IMR-90 (cell line): ENCODE measurements at regions not wholly inside any gene's neighbourhood (a gene's known extent, or its start where the extent isn't known, plus 50 kb on each side); places are given as distances from the start of the nearest gene placed in this dataset.

ENCODE experiments used
- ATAC-seq: fragments of 200-7000 bp; cut with Tn5 transposase; 2 replicates; pipeline ENCODE4 v1.9.1; 2020; ENCODE audit warnings: low read depth, mild to moderate bottlenecking, moderate library complexity
- BruUV-seq: library from RNA; stranded (reverse); fragments of 400-500 nt; replicated peaks from 2 replicates; lab custom pipeline; 2021; lab: Mats Ljungman, UMichigan
- CTCF ChIA-PET: fragments of 300-600 bp; formaldehyde crosslinking; extraction: SDS; loops from one replicate; lab custom pipeline; 2021; ENCODE audit warnings: antibody characterized with exemption; lab: Yijun Ruan, JAX
- POLR2A ChIA-PET: fragments of 300-600 bp; sonication (Branson Sonifier 250); formaldehyde crosslinking; loops from one replicate; lab custom pipeline; 2022; ENCODE audit warnings: antibody characterized with exemption; ENCODE audit not compliant: unreplicated experiment; lab: Charles Lee
- DNase-seq: peaks from one replicate; pipeline ENCODE4 v3.0.0; 2013
- H2AFZ ChIP-seq: replicated peaks from 2 replicates; pipeline ENCODE3; 2013; ENCODE audit warnings: low read length, mild to moderate bottlenecking; ENCODE audit not compliant: poor library complexity
- H2AK5ac ChIP-seq: 2 replicates; pipeline ENCODE4 v1.6.1; 2013; ENCODE audit warnings: low read depth, low read length, inconsistent platforms
- H2AK9ac ChIP-seq: replicated peaks from 2 replicates; pipeline ENCODE3; 2013; ENCODE audit warnings: mild to moderate bottlenecking, low read depth, low read length, moderate library complexity; ENCODE audit not compliant: poor library complexity
- H2BK120ac ChIP-seq: 2 replicates; pipeline ENCODE4 v1.6.1; 2013; ENCODE audit warnings: low read depth, low read length, inconsistent platforms
- H2BK15ac ChIP-seq: 3 replicates; pipeline ENCODE4 v1.6.1; 2013; ENCODE audit warnings: low read depth, low read length, inconsistent platforms
- H2BK20ac ChIP-seq: 2 replicates; pipeline ENCODE4 v1.6.1; 2013; ENCODE audit warnings: low read depth, mild to moderate bottlenecking, inconsistent platforms, low read length, moderate library complexity
- H2BK5ac ChIP-seq: 2 replicates; pipeline ENCODE4 v1.6.1; 2013; ENCODE audit warnings: mild to moderate bottlenecking, low read depth, low read length, inconsistent platforms; ENCODE audit not compliant: poor library complexity, severe bottlenecking
- H3K14ac ChIP-seq: replicated peaks from 2 replicates; pipeline ENCODE4 v1.6.1; 2013; ENCODE audit warnings: low read depth, low read length, inconsistent platforms
- H3K18ac ChIP-seq: 2 replicates; pipeline ENCODE4 v1.6.1; 2013; ENCODE audit warnings: low read depth, low read length, control low read depth
- H3K23ac ChIP-seq: 2 replicates; pipeline ENCODE4 v1.6.1; 2013; ENCODE audit warnings: low read depth, low read length, inconsistent platforms
- H3K27ac ChIP-seq: 2 replicates; pipeline ENCODE4 v1.5.1; 2013; ENCODE audit warnings: mild to moderate bottlenecking, control low read depth, low read length; ENCODE audit not compliant: insufficient read depth
- H3K27me3 ChIP-seq: 2 replicates; pipeline ENCODE4 v1.6.1; 2013; ENCODE audit warnings: low read length; ENCODE audit not compliant: control insufficient read depth, insufficient read depth
- H3K36me3 ChIP-seq: 2 replicates; pipeline ENCODE4 v1.6.1; 2013; ENCODE audit warnings: low read length, mixed read lengths; ENCODE audit not compliant: control insufficient read depth, insufficient read depth
- H3K4ac ChIP-seq: 2 replicates; pipeline ENCODE4 v1.6.1; 2013; ENCODE audit warnings: low read depth, low read length, inconsistent platforms
- H3K4me1 ChIP-seq: 2 replicates; pipeline ENCODE4 v1.6.1; 2013; ENCODE audit warnings: low read length, mixed read lengths; ENCODE audit not compliant: control insufficient read depth, insufficient read depth
- H3K4me2 ChIP-seq: 2 replicates; pipeline ENCODE4 v1.6.1; 2013; ENCODE audit warnings: low read depth, mild to moderate bottlenecking, control low read depth, low read length, moderate library complexity
- H3K4me3 ChIP-seq: 2 replicates; pipeline ENCODE4 v1.5.1; 2013; ENCODE audit warnings: low read depth, mild to moderate bottlenecking, control low read depth, low read length, moderate library complexity; ENCODE audit not compliant: insufficient read depth
- H3K56ac ChIP-seq: 2 replicates; pipeline ENCODE4 v1.6.1; 2013; ENCODE audit warnings: low read length, inconsistent platforms; ENCODE audit not compliant: insufficient read depth; ENCODE audit errors: extremely low read depth
- H3K79me1 ChIP-seq, 2 experiments: 2 replicates each; pipeline ENCODE4 v1.6.1; 2013; ENCODE audit warnings: low read length in 2 of 2, inconsistent platforms in 1 of 2, low read depth in 1 of 2
- H3K9ac ChIP-seq: 2 replicates; pipeline ENCODE4 v1.6.1; 2013; ENCODE audit warnings: low read depth, low read length, control low read depth
- H3K9me1 ChIP-seq: 2 replicates; pipeline ENCODE4 v1.6.1; 2013; ENCODE audit warnings: low read length, inconsistent platforms; ENCODE audit not compliant: insufficient read depth
- H3K9me3 ChIP-seq: 2 replicates; pipeline ENCODE4 v1.6.1; 2013; ENCODE audit warnings: low read length; ENCODE audit not compliant: control insufficient read depth, insufficient read depth
- H4K20me1 ChIP-seq: 2 replicates; pipeline ENCODE4 v1.6.1; 2013; ENCODE audit warnings: low read length, inconsistent platforms; ENCODE audit not compliant: insufficient read depth
- H4K5ac ChIP-seq: 2 replicates; pipeline ENCODE4 v1.6.1; 2013; ENCODE audit warnings: mild to moderate bottlenecking, low read depth, low read length, control low read depth
- H4K8ac ChIP-seq, 2 experiments: 2 replicates each; pipeline ENCODE4 v1.6.1; 2013; ENCODE audit warnings: low read depth in 2 of 2, low read length in 2 of 2, control low read depth in 1 of 2, inconsistent platforms in 1 of 2
- H4K91ac ChIP-seq: 2 replicates; pipeline ENCODE4 v1.6.1; 2013; ENCODE audit warnings: low read depth, low read length, inconsistent platforms; ENCODE audit not compliant: insufficient read depth
- BHLHE40 ChIP-seq: fragments of 150-350 bp; IDR thresholded peaks from 2 replicates; pipeline ENCODE4 v1.6.1; 2016; ENCODE audit warnings: mild to moderate bottlenecking, low read depth, low read length
- CEBPB ChIP-seq: IDR thresholded peaks from 2 replicates; pipeline ENCODE4 v1.6.1; 2012; ENCODE audit warnings: low read depth, low read length, improper control_type of control experiment
- CHD1 ChIP-seq: IDR thresholded peaks from 2 replicates; pipeline ENCODE4 v1.6.1; 2012; ENCODE audit warnings: low read depth, low read length, improper control_type of control experiment
- CTCF ChIP-seq: conservative IDR thresholded peaks from 2 replicates; pipeline ENCODE4 v1.5.1; 2012; ENCODE audit warnings: mild to moderate bottlenecking, low read depth, low read length, improper control_type of control experiment
- ELK1 ChIP-seq: fragments of 150-350 bp; IDR thresholded peaks from 2 replicates; pipeline ENCODE4 v1.6.1; 2016; ENCODE audit warnings: low read depth, mild to moderate bottlenecking, low read length, moderate library complexity, borderline replicate concordance
- FOS ChIP-seq: fragments of 150-350 bp; IDR thresholded peaks from 2 replicates; pipeline ENCODE4 v1.6.1; 2016; ENCODE audit warnings: low read depth, low read length
- MAFK ChIP-seq: IDR thresholded peaks from 2 replicates; pipeline ENCODE4 v1.6.1; 2012; ENCODE audit warnings: low read depth, low read length, improper control_type of control experiment
- MAZ ChIP-seq: IDR thresholded peaks from 2 replicates; pipeline ENCODE4 v1.6.1; 2012; ENCODE audit warnings: low read depth, mild to moderate bottlenecking, low read length, improper control_type of control experiment, moderate library complexity, borderline replicate concordance
- MXI1 ChIP-seq: IDR thresholded peaks from 2 replicates; pipeline ENCODE4 v1.6.1; 2012; ENCODE audit warnings: low read depth, mild to moderate bottlenecking, low read length, moderate library complexity, borderline replicate concordance
- NFE2L2 ChIP-seq: fragments of 150-350 bp; IDR thresholded peaks from 2 replicates; pipeline ENCODE4 v1.6.1; 2016; ENCODE audit warnings: low read depth, mild to moderate bottlenecking, low read length
- RAD21 ChIP-seq: IDR thresholded peaks from 2 replicates; pipeline ENCODE4 v1.6.1; 2012; ENCODE audit warnings: low read length, improper control_type of control experiment
- RCOR1 ChIP-seq: IDR thresholded peaks from 2 replicates; pipeline ENCODE4 v1.6.1; 2012; ENCODE audit warnings: mild to moderate bottlenecking, low read length, improper control_type of control experiment; ENCODE audit not compliant: insufficient replicate concordance
- RFX5 ChIP-seq: IDR thresholded peaks from 2 replicates; pipeline ENCODE4 v1.8.0; 2012; ENCODE audit warnings: low read depth, mild to moderate bottlenecking, low read length, moderate library complexity
- USF2 ChIP-seq: fragments of 150-350 bp; IDR thresholded peaks from 2 replicates; pipeline ENCODE4 v1.6.1; 2017; ENCODE audit warnings: mild to moderate bottlenecking, antibody characterized with exemption, low read length, low read depth
- WGBS, 2 experiments: methylation state at CpG; one replicate each; pipeline versions ENCODE4 v1.1.5 to v1.1.7; 2013; ENCODE audit warnings: missing lambda C conversion rate in 2 of 2; ENCODE audit not compliant: insufficient read length in 1 of 2; ENCODE audit errors: extremely low coverage in 2 of 2; 5-methylcytosine and 5-hydroxymethylcytosine counted together
- dilution Hi-C: fragments of 300-500 bp; cut with HindIII; formaldehyde crosslinking; loops from one replicate; pipeline ENCODE4 v1.14.3; 2018; ENCODE audit warnings: low sequenced_read_pairs; ENCODE audit not compliant: unreplicated experiment
- in situ Hi-C: fragments of 300-500 bp; cut with MboI; formaldehyde crosslinking; loops from 3 replicates; pipeline ENCODE4 v1.14.3; 2019; ENCODE audit warnings: low sequenced_read_pairs, inconsistent platforms, mixed read lengths
- intact Hi-C: fragments of 100-400 bp; cut with micrococcal nuclease; formaldehyde crosslinking; loops from 2 replicates; pipeline ENCODE4 v1.10.0; 2022

- no peak overlapping the region for H3K4ac ChIP-seq
- no peaks in the 10 kb centered on the region for H3K4me1 ChIP-seq
- WGBS, 2 experiments, result no CpG with 5 or more reads among the region's 2 CpGs
- H4K20me1 ChIP-seq, result no peaks in the 10 kb centered on the region
- intact Hi-C loops, result no loop called here
- no peak overlapping the region for H2BK15ac ChIP-seq
- peaks cover 8% of the 10 kb centered on the region; the same call in 1 of the 2 replicates for H3K9me3 ChIP-seq
- no peak overlapping the region for H2AFZ ChIP-seq
- H3K9ac ChIP-seq, result no peak overlapping the region
- H4K8ac ChIP-seq, result no peak overlapping the region
- H3K4me2 ChIP-seq, result no peak overlapping the region
- DNase-seq (no peak), ATAC-seq (no peak)
- H3K27me3 ChIP-seq, result no peaks in the 10 kb centered on the region
- TF ChIP-seq MXI1 (no peak), CEBPB (no peak), NFE2L2 (no peak), USF2 (no peak), ELK1 (no peak), MAFK (no peak), RAD21 (no peak), CTCF (no peak), BHLHE40 (no peak), CHD1 (no peak), RFX5 (no peak), RCOR1 (no peak), FOS (no peak), MAZ (no peak)
- no peak overlapping the region for H2BK20ac ChIP-seq
- no peak overlapping the region for H2AK9ac ChIP-seq
- H2BK5ac ChIP-seq, result no peak overlapping the region
- no peaks in the 10 kb centered on the region for H3K36me3 ChIP-seq
- no peak overlapping the region for H3K56ac ChIP-seq
- no peak overlapping the region for H3K4me3 ChIP-seq
- H4K91ac ChIP-seq, result no peak overlapping the region
- in situ Hi-C loops, result no loop called here
- dilution Hi-C loops, result no loop called here
- no peak overlapping the region for H2AK5ac ChIP-seq
- H3K18ac ChIP-seq, result no peak overlapping the region
- H3K79me1 ChIP-seq, result no peaks in the 10 kb centered on the region
- CTCF ChIA-PET, result no interaction called here
- no peak overlapping the region for H4K5ac ChIP-seq
- no peak overlapping the region for H2BK120ac ChIP-seq
- no peaks in the 10 kb centered on the region for H3K9me1 ChIP-seq
- no peak overlapping the region for H3K27ac ChIP-seq
- no peak overlapping the region for H3K23ac ChIP-seq
- POLR2A ChIA-PET, result no interaction called here
- no TSS peak for BruUV-seq
- H3K14ac ChIP-seq, result no peak overlapping the region
These were observed 602.9 kb downstream of the OLFM4 start for GRCh38 chr13:53631511-53631910.
